H1 (cell line): ENCODE measurements at regions not wholly inside any gene's neighbourhood (a gene's known extent, or its start where the extent isn't known, plus 50 kb on each side); places are given as distances from the start of the nearest gene placed in this dataset.

Experiments
- CTCF ChIA-PET: fragments of 300-600 bp; sonication (Branson Sonifier 250); formaldehyde crosslinking; loops from one replicate; lab custom pipeline; 2021; ENCODE audit not compliant: partially characterized antibody; lab: Charles Lee
- POLR2A ChIA-PET: fragments of 300-600 bp; sonication (Branson Sonifier 250); formaldehyde crosslinking; loops from one replicate; lab custom pipeline; 2021; ENCODE audit warnings: inconsistent platforms; ENCODE audit not compliant: partially characterized antibody; lab: Charles Lee
- DNase-seq, 2 experiments: peaks; one replicate each; pipeline versions ENCODE4 v3.0.0 to v3.0.0-alpha.2; 2010 to 2022; ENCODE audit warnings: low spot score in 2 of 2, low read depth in 1 of 2, mixed read lengths in 1 of 2
- FAIRE-seq: peaks from 2 replicates; lab custom pipeline; 2011; peaks lifted over from hg19 to GRCh38; lab: Jason Lieb, UNC
- H2AFZ ChIP-seq: 2 replicates; pipeline ENCODE4 v1.8.1; 2012; ENCODE audit warnings: low read length, inconsistent platforms
- H2AK5ac ChIP-seq: 2 replicates; pipeline ENCODE4 v1.6.1; 2013; ENCODE audit warnings: low read depth, low read length
- H2BK120ac ChIP-seq: replicated peaks from 2 replicates; pipeline ENCODE3; 2013; ENCODE audit warnings: low read depth, low read length, inconsistent platforms
- H2BK12ac ChIP-seq: 2 replicates; pipeline ENCODE4 v1.6.1; 2013; ENCODE audit warnings: low read depth, low read length
- H2BK15ac ChIP-seq: 2 replicates; pipeline ENCODE4 v1.6.1; 2013; ENCODE audit warnings: low read length
- H2BK20ac ChIP-seq: 2 replicates; pipeline ENCODE4 v1.6.1; 2013; ENCODE audit warnings: low read length
- H2BK5ac ChIP-seq: 2 replicates; pipeline ENCODE4 v1.6.1; 2013; ENCODE audit warnings: low read depth, low read length
- H3K14ac ChIP-seq: 2 replicates; pipeline ENCODE4 v1.6.1; 2013; ENCODE audit warnings: inconsistent platforms; ENCODE audit not compliant: insufficient read length
- H3K18ac ChIP-seq: 2 replicates; pipeline ENCODE4 v1.6.1; 2013; ENCODE audit warnings: low read length; ENCODE audit errors: extremely low read depth
- H3K23ac ChIP-seq: 2 replicates; pipeline ENCODE4 v1.6.1; 2013; ENCODE audit warnings: inconsistent platforms; ENCODE audit not compliant: insufficient read length
- H3K23me2 ChIP-seq: 2 replicates; pipeline ENCODE4 v1.6.1; 2013; ENCODE audit warnings: low read depth, low read length
- H3K27ac ChIP-seq: 2 replicates; pipeline ENCODE4 v1.6.1; 2011; ENCODE audit warnings: low read depth, low read length, inconsistent platforms
- H3K27me3 ChIP-seq, 4 experiments: replicated peaks in 1 of 4; 1 replicate in 1 of 4; 2 replicates in 3 of 4; pipeline versions ENCODE4 v1.6.1 to v1.8.1; 2011 to 2013; ENCODE audit warnings: low read length in 3 of 4, mild to moderate bottlenecking in 3 of 4, inconsistent platforms in 2 of 4, mixed read lengths in 2 of 4, moderate library complexity in 1 of 4; ENCODE audit not compliant: control insufficient read depth in 3 of 4, insufficient read depth in 3 of 4; ENCODE audit errors: extremely low read depth in 1 of 4
- H3K36me3 ChIP-seq, 4 experiments: 2 replicates each; pipeline versions ENCODE4 v1.6.1 to v1.8.1; 2011 to 2013; ENCODE audit warnings: mild to moderate bottlenecking in 4 of 4, low read length in 3 of 4, moderate library complexity in 2 of 4, control low read depth in 1 of 4, inconsistent platforms in 1 of 4; ENCODE audit not compliant: insufficient read depth in 4 of 4, control insufficient read depth in 2 of 4
- H3K4ac ChIP-seq: replicated peaks from 2 replicates; pipeline ENCODE3; 2013; ENCODE audit warnings: low read length, low read depth, mixed read lengths, inconsistent platforms; ENCODE audit not compliant: insufficient read length
- H3K4me1 ChIP-seq, 4 experiments: replicated peaks in 1 of 4; 1 replicate in 1 of 4; 2 replicates in 3 of 4; pipeline versions ENCODE4 v1.6.1 to v1.8.1; 2011 to 2013; ENCODE audit warnings: low read length in 3 of 4, inconsistent platforms in 2 of 4, mixed read lengths in 1 of 4; ENCODE audit not compliant: insufficient read depth in 4 of 4, control insufficient read depth in 3 of 4
- H3K4me2 ChIP-seq, 2 experiments: 2 replicates each; pipeline versions ENCODE4 v1.6.1 to v1.8.1; 2011 to 2013; ENCODE audit warnings: low read depth in 2 of 2, low read length in 2 of 2, control low read depth in 1 of 2, inconsistent platforms in 1 of 2, mild to moderate bottlenecking in 1 of 2; ENCODE audit not compliant: insufficient read depth in 1 of 2
- H3K4me3 ChIP-seq, 4 experiments: fragments of 200-600, 300-600 bp in 1 of 4; sonication (generic), shearing (Covaris generic), sonication (Bioruptor Twin) in 1 of 4; 2 replicates each; pipeline versions ENCODE4 v1.5.1 to v1.8.1; 2011 to 2016; ENCODE audit warnings: low read length in 4 of 4, low read depth in 3 of 4, control low read depth in 2 of 4, inconsistent platforms in 2 of 4, mild to moderate bottlenecking in 2 of 4, mixed read lengths in 1 of 4, moderate library complexity in 1 of 4; ENCODE audit not compliant: insufficient read depth in 2 of 4; ENCODE audit errors: extremely low read depth in 1 of 4
- H3K56ac ChIP-seq: replicated peaks from 2 replicates; pipeline ENCODE3; 2013; ENCODE audit warnings: low read depth, mild to moderate bottlenecking, mixed read lengths, low read length, inconsistent platforms; ENCODE audit not compliant: insufficient read length
- H3K79me1 ChIP-seq: 2 replicates; pipeline ENCODE4 v1.6.1; 2013; ENCODE audit warnings: low read depth, low read length, control low read depth
- H3K79me2 ChIP-seq, 2 experiments: 2 replicates each; pipeline versions ENCODE4 v1.6.1 to v1.8.1; 2012 to 2013; ENCODE audit warnings: low read length in 2 of 2, mild to moderate bottlenecking in 2 of 2, inconsistent platforms in 1 of 2; ENCODE audit not compliant: insufficient read depth in 2 of 2, control insufficient read depth in 1 of 2
- H3K9ac ChIP-seq, 4 experiments: replicated peaks in 1 of 4; 1 replicate in 1 of 4; 2 replicates in 3 of 4; pipeline versions ENCODE4 v1.6.1 to v1.8.1; 2011 to 2013; ENCODE audit warnings: low read depth in 3 of 4, low read length in 3 of 4, control low read depth in 2 of 4, mild to moderate bottlenecking in 2 of 4, moderate library complexity in 2 of 4, inconsistent platforms in 1 of 4; ENCODE audit errors: extremely low read depth in 1 of 4
- H3K9me3 ChIP-seq, 2 experiments: 2 replicates each; pipeline versions ENCODE4 v1.6.1 to v1.8.1; 2012 to 2013; ENCODE audit warnings: mild to moderate bottlenecking in 2 of 2, moderate library complexity in 2 of 2, control low read depth in 1 of 2, inconsistent platforms in 1 of 2, low read depth in 1 of 2, low read length in 1 of 2, mixed read lengths in 1 of 2; ENCODE audit not compliant: insufficient read depth in 2 of 2
- H4K20me1 ChIP-seq, 2 experiments: replicated peaks in 1 of 2; 2 replicates each; pipeline versions ENCODE3 to v1.8.1; 2011 to 2013; ENCODE audit warnings: inconsistent platforms in 2 of 2, low read length in 2 of 2, mild to moderate bottlenecking in 1 of 2; ENCODE audit not compliant: insufficient read depth in 2 of 2, control insufficient read depth in 1 of 2
- H4K5ac ChIP-seq: 2 replicates; pipeline ENCODE4 v1.6.1; 2013; ENCODE audit warnings: low read length, low read depth, mixed read lengths, inconsistent platforms; ENCODE audit not compliant: insufficient read length
- H4K8ac ChIP-seq: 2 replicates; pipeline ENCODE4 v1.8.0; 2013; ENCODE audit warnings: mild to moderate bottlenecking, moderate library complexity, low read length, inconsistent platforms; ENCODE audit not compliant: insufficient read depth; ENCODE audit errors: extremely low read depth
- H4K91ac ChIP-seq: replicated peaks from 2 replicates; pipeline ENCODE3; 2013; ENCODE audit warnings: low read length, mixed read lengths, inconsistent platforms; ENCODE audit not compliant: insufficient read length
- POLR2A ChIP-seq, 2 experiments: IDR thresholded peaks; 1 replicate in 1 of 2; 2 replicates in 1 of 2; pipeline ENCODE4 v1.6.1; 2011; ENCODE audit warnings: low read depth in 2 of 2, low read length in 2 of 2, mild to moderate bottlenecking in 2 of 2; ENCODE audit errors: control extremely low read depth in 1 of 2
- POU5F1 ChIP-seq: IDR thresholded peaks from 2 replicates; pipeline ENCODE4 v1.6.1; 2011; ENCODE audit warnings: low read depth, mild to moderate bottlenecking, low read length, moderate library complexity
- SRF ChIP-seq: IDR thresholded peaks from 2 replicates; pipeline ENCODE4 v1.6.1; 2011; ENCODE audit warnings: mild to moderate bottlenecking, low read depth, low read length, moderate library complexity
- YY1 ChIP-seq: IDR thresholded peaks from 2 replicates; pipeline ENCODE4 v1.6.1; 2011; ENCODE audit warnings: low read depth, mild to moderate bottlenecking, low read length
- ZNF274 ChIP-seq: IDR thresholded peaks from 2 replicates; pipeline ENCODE4 v1.7.0; 2012; ENCODE audit warnings: low read length, borderline replicate concordance; ENCODE audit errors: extremely low read depth
- WGBS, 2 experiments: shearing (Covaris generic) in 1 of 2; methylation state at CpG; one replicate each; pipeline versions ENCODE4 v1.1.6 to v1.1.7; 2013 to 2015; ENCODE audit warnings: low lambda C conversion rate in 2 of 2, mixed read lengths in 2 of 2, inconsistent platforms in 1 of 2, low coverage in 1 of 2, missing lambda C conversion rate in 1 of 2; ENCODE audit not compliant: insufficient replicate concordance in 2 of 2, insufficient coverage in 1 of 2, insufficient read length in 1 of 2; ENCODE audit errors: extremely low coverage in 1 of 2, missing lambda C conversion rate in 1 of 2; 5-methylcytosine and 5-hydroxymethylcytosine counted together

GRCh38 chr1:112826217-112826944 is 111.2 kb upstream of the PPM1J start:
- Histone ChIP-seq H3K18ac (peak overlapping the region; percentile 26), H3K36me3 (peaks cover 0 to 13% (median 0%) of the 10 kb centered on the region in 4 experiments; a peak in 2 of 8 replicates), H2AFZ (no peak overlapping the region), H2AK5ac (peak overlapping the region; percentile 42; the same call in 1 of the 2 replicates), H3K9me3 (no peaks in the 10 kb centered on the region; a peak in 1 of 4 replicates)
- TF ChIP-seq POLR2A (IDR thresholded peaks at IDR 0.05; ENCODE audit: control extremely low read depth in 1 of 2, low read depth in 2 of 2, low read length in 2 of 2) (no peak), YY1 (no peak), ZNF274 (no peak), POU5F1 (no peak), SRF (no peak)
- TF ChIP-seq, all 59 proteins: peak for 0
- no peak overlapping the region for H3K9ac ChIP-seq
- peaks cover 8 to 29% (median 17%) of the 10 kb centered on the region in 4 experiments for H3K4me1 ChIP-seq
- WGBS, 2 experiments: 88% methylated on average over 16 of the region's 16 CpGs; no CpG with 5 or more reads in 1 of the 2 experiments
- H3K23me2 ChIP-seq: no peaks in the 10 kb centered on the region; the same call in 1 of the 2 replicates
- H4K91ac ChIP-seq: peak overlapping the region; percentile 97
- H4K8ac ChIP-seq: no peak overlapping the region
- peak overlapping the region; percentile 8 for H2BK120ac ChIP-seq
- H2BK5ac ChIP-seq: peak overlapping the region; percentile 90; the same call in 1 of the 2 replicates
- H3K4me3 ChIP-seq: no peak overlapping the region
- ChIA-PET POLR2A (interaction anchor here (0.9 to 1.4 kb wide), 3 partner anchors 14 to 29 kb away, joined by 3 to 4 read pairs (median 3); no protein-coding TSS in a partner anchor), CTCF (interaction anchor here (1.1 kb wide), 1 partner anchor 216 kb away, joined by 3 read pairs; no protein-coding TSS in a partner anchor)
- H3K27ac ChIP-seq: peak overlapping the region; percentile 1; the same call in 1 of the 2 replicates
- H4K5ac ChIP-seq: no peak overlapping the region
- H3K14ac ChIP-seq: no peak overlapping the region
- DNase-seq (no peak), FAIRE-seq (no peak)
- peak overlapping the region; percentile 93 for H2BK12ac ChIP-seq
- no peak overlapping the region for H3K23ac ChIP-seq
- H2BK20ac ChIP-seq: peak overlapping the region; percentile 96; the same call in 1 of the 2 replicates
- H3K79me2 ChIP-seq: peaks cover 0 to 9% of the 10 kb centered on the region in 2 experiments; a peak in 1 of 4 replicates
- H3K56ac ChIP-seq: peak overlapping the region; percentile 19
- H3K4me2 ChIP-seq: peak overlapping the region in 1 of 2 experiments; percentile 58; a peak in 1 of 4 replicates
- H4K20me1 ChIP-seq: no peaks in the 10 kb centered on the region
- H2BK15ac ChIP-seq: no peak overlapping the region
- no peaks in the 10 kb centered on the region; a peak in 1 of 7 replicates for H3K27me3 ChIP-seq
- H3K79me1 ChIP-seq: no peaks in the 10 kb centered on the region
- H3K4ac ChIP-seq: peak overlapping the region; percentile 92
